IMR-90 (cell line): ENCODE measurements at regions not wholly inside any gene's neighbourhood (a gene's known extent, or its start where the extent isn't known, plus 50 kb on each side); places are given as distances from the start of the nearest gene placed in this dataset.

ENCODE experiments used
- ATAC-seq: fragments of 200-7000 bp; cut with Tn5 transposase; 2 replicates; pipeline ENCODE4 v1.9.1; 2020; ENCODE audit warnings: low read depth, mild to moderate bottlenecking, moderate library complexity
- BruUV-seq: library from RNA; stranded (reverse); fragments of 400-500 nt; replicated peaks from 2 replicates; lab custom pipeline; 2021; lab: Mats Ljungman, UMichigan
- CTCF ChIA-PET: fragments of 300-600 bp; formaldehyde crosslinking; extraction: SDS; loops from one replicate; lab custom pipeline; 2021; ENCODE audit warnings: antibody characterized with exemption; lab: Yijun Ruan, JAX
- POLR2A ChIA-PET: fragments of 300-600 bp; sonication (Branson Sonifier 250); formaldehyde crosslinking; loops from one replicate; lab custom pipeline; 2022; ENCODE audit warnings: antibody characterized with exemption; ENCODE audit not compliant: unreplicated experiment; lab: Charles Lee
- DNase-seq: peaks from one replicate; pipeline ENCODE4 v3.0.0; 2013
- H2AFZ ChIP-seq: replicated peaks from 2 replicates; pipeline ENCODE3; 2013; ENCODE audit warnings: low read length, mild to moderate bottlenecking; ENCODE audit not compliant: poor library complexity
- H2AK5ac ChIP-seq: 2 replicates; pipeline ENCODE4 v1.6.1; 2013; ENCODE audit warnings: low read depth, low read length, inconsistent platforms
- H2AK9ac ChIP-seq: replicated peaks from 2 replicates; pipeline ENCODE3; 2013; ENCODE audit warnings: mild to moderate bottlenecking, low read depth, low read length, moderate library complexity; ENCODE audit not compliant: poor library complexity
- H2BK120ac ChIP-seq: 2 replicates; pipeline ENCODE4 v1.6.1; 2013; ENCODE audit warnings: low read depth, low read length, inconsistent platforms
- H2BK15ac ChIP-seq: 3 replicates; pipeline ENCODE4 v1.6.1; 2013; ENCODE audit warnings: low read depth, low read length, inconsistent platforms
- H2BK20ac ChIP-seq: 2 replicates; pipeline ENCODE4 v1.6.1; 2013; ENCODE audit warnings: low read depth, mild to moderate bottlenecking, inconsistent platforms, low read length, moderate library complexity
- H2BK5ac ChIP-seq: 2 replicates; pipeline ENCODE4 v1.6.1; 2013; ENCODE audit warnings: mild to moderate bottlenecking, low read depth, low read length, inconsistent platforms; ENCODE audit not compliant: poor library complexity, severe bottlenecking
- H3K14ac ChIP-seq: replicated peaks from 2 replicates; pipeline ENCODE4 v1.6.1; 2013; ENCODE audit warnings: low read depth, low read length, inconsistent platforms
- H3K18ac ChIP-seq: 2 replicates; pipeline ENCODE4 v1.6.1; 2013; ENCODE audit warnings: low read depth, low read length, control low read depth
- H3K23ac ChIP-seq: 2 replicates; pipeline ENCODE4 v1.6.1; 2013; ENCODE audit warnings: low read depth, low read length, inconsistent platforms
- H3K27ac ChIP-seq: 2 replicates; pipeline ENCODE4 v1.5.1; 2013; ENCODE audit warnings: mild to moderate bottlenecking, control low read depth, low read length; ENCODE audit not compliant: insufficient read depth
- H3K27me3 ChIP-seq: 2 replicates; pipeline ENCODE4 v1.6.1; 2013; ENCODE audit warnings: low read length; ENCODE audit not compliant: control insufficient read depth, insufficient read depth
- H3K36me3 ChIP-seq: 2 replicates; pipeline ENCODE4 v1.6.1; 2013; ENCODE audit warnings: low read length, mixed read lengths; ENCODE audit not compliant: control insufficient read depth, insufficient read depth
- H3K4ac ChIP-seq: 2 replicates; pipeline ENCODE4 v1.6.1; 2013; ENCODE audit warnings: low read depth, low read length, inconsistent platforms
- H3K4me1 ChIP-seq: 2 replicates; pipeline ENCODE4 v1.6.1; 2013; ENCODE audit warnings: low read length, mixed read lengths; ENCODE audit not compliant: control insufficient read depth, insufficient read depth
- H3K4me2 ChIP-seq: 2 replicates; pipeline ENCODE4 v1.6.1; 2013; ENCODE audit warnings: low read depth, mild to moderate bottlenecking, control low read depth, low read length, moderate library complexity
- H3K4me3 ChIP-seq: 2 replicates; pipeline ENCODE4 v1.5.1; 2013; ENCODE audit warnings: low read depth, mild to moderate bottlenecking, control low read depth, low read length, moderate library complexity; ENCODE audit not compliant: insufficient read depth
- H3K56ac ChIP-seq: 2 replicates; pipeline ENCODE4 v1.6.1; 2013; ENCODE audit warnings: low read length, inconsistent platforms; ENCODE audit not compliant: insufficient read depth; ENCODE audit errors: extremely low read depth
- H3K79me1 ChIP-seq, 2 experiments: 2 replicates each; pipeline ENCODE4 v1.6.1; 2013; ENCODE audit warnings: low read length in 2 of 2, inconsistent platforms in 1 of 2, low read depth in 1 of 2
- H3K9ac ChIP-seq: 2 replicates; pipeline ENCODE4 v1.6.1; 2013; ENCODE audit warnings: low read depth, low read length, control low read depth
- H3K9me1 ChIP-seq: 2 replicates; pipeline ENCODE4 v1.6.1; 2013; ENCODE audit warnings: low read length, inconsistent platforms; ENCODE audit not compliant: insufficient read depth
- H3K9me3 ChIP-seq: 2 replicates; pipeline ENCODE4 v1.6.1; 2013; ENCODE audit warnings: low read length; ENCODE audit not compliant: control insufficient read depth, insufficient read depth
- H4K20me1 ChIP-seq: 2 replicates; pipeline ENCODE4 v1.6.1; 2013; ENCODE audit warnings: low read length, inconsistent platforms; ENCODE audit not compliant: insufficient read depth
- H4K5ac ChIP-seq: 2 replicates; pipeline ENCODE4 v1.6.1; 2013; ENCODE audit warnings: mild to moderate bottlenecking, low read depth, low read length, control low read depth
- H4K8ac ChIP-seq, 2 experiments: 2 replicates each; pipeline ENCODE4 v1.6.1; 2013; ENCODE audit warnings: low read depth in 2 of 2, low read length in 2 of 2, control low read depth in 1 of 2, inconsistent platforms in 1 of 2
- H4K91ac ChIP-seq: 2 replicates; pipeline ENCODE4 v1.6.1; 2013; ENCODE audit warnings: low read depth, low read length, inconsistent platforms; ENCODE audit not compliant: insufficient read depth
- BHLHE40 ChIP-seq: fragments of 150-350 bp; IDR thresholded peaks from 2 replicates; pipeline ENCODE4 v1.6.1; 2016; ENCODE audit warnings: mild to moderate bottlenecking, low read depth, low read length
- FOS ChIP-seq: fragments of 150-350 bp; IDR thresholded peaks from 2 replicates; pipeline ENCODE4 v1.6.1; 2016; ENCODE audit warnings: low read depth, low read length
- MXI1 ChIP-seq: IDR thresholded peaks from 2 replicates; pipeline ENCODE4 v1.6.1; 2012; ENCODE audit warnings: low read depth, mild to moderate bottlenecking, low read length, moderate library complexity, borderline replicate concordance
- POLR2A ChIP-seq: IDR thresholded peaks from 2 replicates; pipeline ENCODE4 v1.6.1; 2012; ENCODE audit warnings: mild to moderate bottlenecking, low read depth, low read length
- RAD21 ChIP-seq: IDR thresholded peaks from 2 replicates; pipeline ENCODE4 v1.6.1; 2012; ENCODE audit warnings: low read length, improper control_type of control experiment
- RCOR1 ChIP-seq: IDR thresholded peaks from 2 replicates; pipeline ENCODE4 v1.6.1; 2012; ENCODE audit warnings: mild to moderate bottlenecking, low read length, improper control_type of control experiment; ENCODE audit not compliant: insufficient replicate concordance
- RFX5 ChIP-seq: IDR thresholded peaks from 2 replicates; pipeline ENCODE4 v1.8.0; 2012; ENCODE audit warnings: low read depth, mild to moderate bottlenecking, low read length, moderate library complexity
- USF2 ChIP-seq: fragments of 150-350 bp; IDR thresholded peaks from 2 replicates; pipeline ENCODE4 v1.6.1; 2017; ENCODE audit warnings: mild to moderate bottlenecking, antibody characterized with exemption, low read length, low read depth
- WGBS, 2 experiments: methylation state at CpG; one replicate each; pipeline versions ENCODE4 v1.1.5 to v1.1.7; 2013; ENCODE audit warnings: missing lambda C conversion rate in 2 of 2; ENCODE audit not compliant: insufficient read length in 1 of 2; ENCODE audit errors: extremely low coverage in 2 of 2; 5-methylcytosine and 5-hydroxymethylcytosine counted together
- dilution Hi-C: fragments of 300-500 bp; cut with HindIII; formaldehyde crosslinking; loops from one replicate; pipeline ENCODE4 v1.14.3; 2018; ENCODE audit warnings: low sequenced_read_pairs; ENCODE audit not compliant: unreplicated experiment
- in situ Hi-C: fragments of 300-500 bp; cut with MboI; formaldehyde crosslinking; loops from 3 replicates; pipeline ENCODE4 v1.14.3; 2019; ENCODE audit warnings: low sequenced_read_pairs, inconsistent platforms, mixed read lengths
- intact Hi-C: fragments of 100-400 bp; cut with micrococcal nuclease; formaldehyde crosslinking; loops from 2 replicates; pipeline ENCODE4 v1.10.0; 2022
- TF ChIP-seq, protein P1 (sequence below): fragments of 150-350 bp; IDR thresholded peaks from 2 replicates; pipeline ENCODE4 v1.6.1; 2016; ENCODE audit warnings: low read depth, mild to moderate bottlenecking, low read length, moderate library complexity, borderline replicate concordance
- TF ChIP-seq, protein P2 (sequence below): conservative IDR thresholded peaks from 2 replicates; pipeline ENCODE4 v1.5.1; 2012; ENCODE audit warnings: mild to moderate bottlenecking, low read depth, low read length, improper control_type of control experiment

- no peak overlapping the region for H2BK120ac ChIP-seq
- H3K4me1 ChIP-seq = no peaks in the 10 kb centered on the region
- no CpG with 5 or more reads among the region's 1 CpG for WGBS, 2 experiments
- TF ChIP-seq, protein P1, sequence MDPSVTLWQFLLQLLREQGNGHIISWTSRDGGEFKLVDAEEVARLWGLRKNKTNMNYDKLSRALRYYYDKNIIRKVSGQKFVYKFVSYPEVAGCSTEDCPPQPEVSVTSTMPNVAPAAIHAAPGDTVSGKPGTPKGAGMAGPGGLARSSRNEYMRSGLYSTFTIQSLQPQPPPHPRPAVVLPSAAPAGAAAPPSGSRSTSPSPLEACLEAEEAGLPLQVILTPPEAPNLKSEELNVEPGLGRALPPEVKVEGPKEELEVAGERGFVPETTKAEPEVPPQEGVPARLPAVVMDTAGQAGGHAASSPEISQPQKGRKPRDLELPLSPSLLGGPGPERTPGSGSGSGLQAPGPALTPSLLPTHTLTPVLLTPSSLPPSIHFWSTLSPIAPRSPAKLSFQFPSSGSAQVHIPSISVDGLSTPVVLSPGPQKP = no peak
- TF ChIP-seq, protein P2, sequence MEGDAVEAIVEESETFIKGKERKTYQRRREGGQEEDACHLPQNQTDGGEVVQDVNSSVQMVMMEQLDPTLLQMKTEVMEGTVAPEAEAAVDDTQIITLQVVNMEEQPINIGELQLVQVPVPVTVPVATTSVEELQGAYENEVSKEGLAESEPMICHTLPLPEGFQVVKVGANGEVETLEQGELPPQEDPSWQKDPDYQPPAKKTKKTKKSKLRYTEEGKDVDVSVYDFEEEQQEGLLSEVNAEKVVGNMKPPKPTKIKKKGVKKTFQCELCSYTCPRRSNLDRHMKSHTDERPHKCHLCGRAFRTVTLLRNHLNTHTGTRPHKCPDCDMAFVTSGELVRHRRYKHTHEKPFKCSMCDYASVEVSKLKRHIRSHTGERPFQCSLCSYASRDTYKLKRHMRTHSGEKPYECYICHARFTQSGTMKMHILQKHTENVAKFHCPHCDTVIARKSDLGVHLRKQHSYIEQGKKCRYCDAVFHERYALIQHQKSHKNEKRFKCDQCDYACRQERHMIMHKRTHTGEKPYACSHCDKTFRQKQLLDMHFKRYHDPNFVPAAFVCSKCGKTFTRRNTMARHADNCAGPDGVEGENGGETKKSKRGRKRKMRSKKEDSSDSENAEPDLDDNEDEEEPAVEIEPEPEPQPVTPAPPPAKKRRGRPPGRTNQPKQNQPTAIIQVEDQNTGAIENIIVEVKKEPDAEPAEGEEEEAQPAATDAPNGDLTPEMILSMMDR = no peak
- TF ChIP-seq RAD21 = no peak
- TF ChIP-seq MXI1 = no peak
- TF ChIP-seq FOS = no peak
- no peak for TF ChIP-seq RFX5
- TF ChIP-seq USF2 = no peak
- no peak for TF ChIP-seq BHLHE40
- TF ChIP-seq RCOR1 = no peak
- TF ChIP-seq POLR2A = no peak
- H4K20me1 ChIP-seq = no peaks in the 10 kb centered on the region
- no peak overlapping the region for H3K4ac ChIP-seq
- H3K18ac ChIP-seq = no peak overlapping the region
- no peaks in the 10 kb centered on the region for H3K79me1 ChIP-seq
- POLR2A ChIA-PET = no interaction called here
- H2AK5ac ChIP-seq = no peak overlapping the region
- H3K27me3 ChIP-seq = no peaks in the 10 kb centered on the region
- H2BK5ac ChIP-seq = no peak overlapping the region
- H3K9me1 ChIP-seq = no peaks in the 10 kb centered on the region
- H3K23ac ChIP-seq = no peak overlapping the region
- H4K8ac ChIP-seq = no peak overlapping the region
- no peak overlapping the region for H3K4me2 ChIP-seq
- H3K14ac ChIP-seq = no peak overlapping the region
- DNase-seq (no peak), ATAC-seq (no peak)
- H3K9me3 ChIP-seq = no peaks in the 10 kb centered on the region
- no peak overlapping the region for H3K56ac ChIP-seq
- no peak overlapping the region for H4K91ac ChIP-seq
- in situ Hi-C loops = no loop called here
- no peak overlapping the region for H3K9ac ChIP-seq
- no peak overlapping the region for H4K5ac ChIP-seq
- BruUV-seq = no TSS peak
- H2AFZ ChIP-seq = no peak overlapping the region
- CTCF ChIA-PET = no interaction called here
- H2BK15ac ChIP-seq = no peak overlapping the region
- dilution Hi-C loops = no loop called here
- H2AK9ac ChIP-seq = no peak overlapping the region
- intact Hi-C loops = no loop called here
- no peak overlapping the region for H2BK20ac ChIP-seq
- no peak overlapping the region for H3K4me3 ChIP-seq
- no peaks in the 10 kb centered on the region for H3K36me3 ChIP-seq
- no peak overlapping the region for H3K27ac ChIP-seq
Measured at GRCh38 chr21:14755086-14755485, 209.0 kb upstream of the SAMSN1 start.
